Hepatic stellate cell (primary cell): ENCODE measurements at regions not wholly inside any gene's neighbourhood (a gene's known extent, or its start where the extent isn't known, plus 50 kb on each side); places are given as distances from the start of the nearest gene placed in this dataset.
"Not testable (repeated sequence)": the region's sequence is repeated elsewhere in the genome, so short reads cannot be mapped to it uniquely, and the experiment has no call there.

ENCODE experiments used
- DNase-seq: peaks from one replicate; pipeline ENCODE4 v3.0.0; 2011; ENCODE audit warnings: low spot score

DNA sequence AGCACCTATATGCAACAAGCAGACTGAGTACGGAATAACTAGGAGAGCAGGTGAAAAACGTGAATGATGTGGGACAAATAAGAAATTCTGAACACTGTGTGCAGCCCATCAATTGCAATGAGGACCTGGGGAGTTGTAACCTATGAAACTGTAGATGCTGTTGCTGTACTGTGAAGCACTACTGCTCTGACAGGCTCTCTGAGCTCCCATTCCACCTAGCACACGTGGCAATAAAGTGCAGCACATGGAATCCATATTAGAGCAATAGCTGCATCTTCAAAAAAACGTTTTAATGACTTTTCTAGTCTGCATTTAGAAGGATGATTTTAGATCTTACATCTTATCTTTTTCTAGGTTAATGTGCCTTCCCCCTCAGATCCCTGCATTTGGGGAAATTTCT is 748.7 kb upstream of the GOLIM4 start:
- no peak for DNase-seq

DNA sequence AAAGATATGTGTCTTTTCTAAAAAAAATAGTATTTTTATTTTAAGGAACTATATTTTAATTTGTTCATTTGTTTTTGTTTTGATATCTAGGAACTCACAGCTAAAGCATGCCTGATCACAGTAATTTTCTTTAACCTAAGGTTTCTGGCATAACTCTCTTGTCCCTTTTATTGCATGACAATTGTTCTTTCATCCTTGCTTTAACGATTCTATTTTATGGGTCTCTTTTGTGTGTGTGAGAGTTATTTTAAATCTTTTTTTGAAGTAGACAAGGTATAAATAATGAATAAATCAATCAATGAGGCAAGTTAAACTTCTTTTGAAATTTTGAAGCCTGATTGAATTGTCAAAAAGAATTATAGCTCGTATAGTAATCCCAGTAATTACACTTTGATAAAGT is 747.8 kb upstream of the GOLIM4 start:
- DNase-seq: no peak

DNA sequence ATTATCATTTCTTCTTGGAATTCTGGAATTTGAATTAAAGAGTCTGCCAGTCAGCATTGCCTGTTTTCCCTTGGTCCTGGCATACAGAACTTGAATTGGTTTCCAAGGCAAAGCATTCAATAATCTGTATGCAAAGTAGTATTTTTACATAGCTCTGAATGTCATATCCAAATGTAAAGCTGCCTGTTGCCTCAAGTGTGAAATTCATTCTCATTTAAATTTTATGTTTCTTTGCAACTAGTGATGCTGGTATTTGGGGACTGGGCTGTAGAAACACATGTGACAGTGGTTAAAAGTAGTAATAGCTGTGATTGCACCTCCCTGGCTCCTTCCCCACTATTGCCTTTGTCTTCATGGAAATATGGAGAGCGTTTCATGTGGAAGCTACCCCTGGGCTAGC is 743.9 kb upstream of the GOLIM4 start:
- no peak for DNase-seq

DNA sequence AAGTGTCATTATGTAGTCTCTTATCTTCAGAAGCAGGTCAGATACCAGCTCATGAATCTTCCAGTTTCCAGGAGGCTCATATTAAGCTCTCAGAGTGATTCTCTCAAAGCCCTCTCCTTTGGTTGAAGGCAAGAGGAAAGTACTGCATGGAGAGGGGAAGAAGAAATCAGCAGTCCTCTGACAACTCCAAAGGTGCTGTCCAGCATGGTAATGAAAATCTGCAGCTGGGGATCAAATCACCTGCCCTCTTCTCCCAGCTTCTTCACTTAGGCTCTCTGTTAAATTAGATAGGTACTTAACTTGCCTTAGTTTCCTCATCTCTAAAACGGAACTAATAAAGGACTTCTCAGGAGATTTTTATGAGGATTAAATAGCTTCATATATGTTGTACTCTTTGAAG is 738.8 kb upstream of the GOLIM4 start:
- no peak for DNase-seq

DNA sequence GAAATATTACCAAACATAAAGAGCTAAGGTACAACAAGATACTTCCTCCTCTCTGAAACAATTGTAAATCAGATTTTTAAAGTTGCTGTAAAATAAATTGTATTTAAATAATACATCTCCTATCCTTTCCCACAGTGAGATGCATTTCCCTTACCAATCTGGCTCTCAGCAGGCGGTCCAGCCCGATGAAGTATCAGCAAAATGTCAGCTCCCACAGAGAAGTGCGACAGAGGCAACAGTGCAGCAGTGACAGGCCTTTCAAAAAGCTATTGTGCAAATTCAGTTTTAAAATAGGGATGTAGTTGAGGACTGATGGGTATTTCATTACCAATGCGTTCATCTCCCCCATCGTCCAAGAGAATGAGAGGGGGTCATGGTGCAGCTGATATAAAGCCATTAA is 733.2 kb upstream of the GOLIM4 start:
- DNase-seq: no peak

DNA sequence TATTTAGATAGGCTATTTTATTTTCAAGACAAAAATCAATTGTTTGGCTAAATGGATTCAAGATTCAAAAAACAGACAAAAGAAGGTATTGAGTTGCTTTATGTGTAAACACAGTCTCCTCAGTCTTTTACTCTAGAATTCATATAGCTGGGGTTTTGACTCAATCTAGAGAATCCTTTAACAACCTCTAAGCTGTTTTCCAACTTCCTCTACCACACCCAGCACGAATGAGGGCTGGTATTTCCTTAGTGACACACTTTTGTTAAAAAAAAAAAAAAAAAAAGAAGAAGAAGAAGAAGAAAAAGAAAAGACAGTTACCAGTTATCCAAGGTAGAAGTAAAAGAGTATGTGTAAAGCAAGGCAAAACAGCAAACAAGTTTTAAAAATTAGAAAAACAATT is 732.8 kb upstream of the GOLIM4 start:
- no peak for DNase-seq

DNA sequence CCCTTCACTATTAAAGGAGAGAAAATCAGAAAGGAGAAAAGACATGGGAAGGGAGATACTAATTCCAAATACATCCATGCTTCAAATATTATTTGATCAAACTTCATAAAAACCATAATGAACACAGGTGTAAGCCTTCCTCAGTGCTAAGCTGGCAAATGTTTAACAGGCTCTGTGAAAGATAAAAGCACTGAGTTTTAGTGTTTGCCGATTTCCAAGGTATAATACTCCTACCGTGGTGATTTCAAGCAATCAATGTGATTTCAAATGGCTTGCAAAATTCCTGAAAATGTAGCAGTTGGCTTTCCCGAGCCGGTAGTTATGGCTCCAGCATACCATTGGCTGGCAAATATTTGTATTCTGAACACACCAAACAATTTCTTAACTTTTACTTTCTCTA is 732.3 kb upstream of the GOLIM4 start:
- DNase-seq: no peak

DNA sequence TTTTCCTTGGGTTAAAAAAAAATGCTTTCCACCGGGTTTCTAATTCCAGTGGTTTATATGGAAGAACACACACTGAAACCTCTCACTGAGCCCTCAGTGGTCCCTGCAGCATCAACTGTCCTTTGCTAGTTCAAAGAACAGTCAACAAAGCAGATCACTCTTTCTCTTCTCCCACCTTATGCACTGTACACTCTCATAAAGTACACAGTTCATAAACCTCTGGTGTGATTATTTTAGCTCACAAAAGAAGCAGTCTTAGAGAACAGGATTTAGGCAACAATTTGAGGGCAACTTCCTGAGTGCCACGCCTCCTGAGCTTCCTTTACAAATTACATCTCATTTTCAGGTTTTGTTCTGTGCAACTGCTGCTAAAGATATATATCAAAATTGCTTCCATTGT is 728.4 kb upstream of the GOLIM4 start:
- DNase-seq: no peak

DNA sequence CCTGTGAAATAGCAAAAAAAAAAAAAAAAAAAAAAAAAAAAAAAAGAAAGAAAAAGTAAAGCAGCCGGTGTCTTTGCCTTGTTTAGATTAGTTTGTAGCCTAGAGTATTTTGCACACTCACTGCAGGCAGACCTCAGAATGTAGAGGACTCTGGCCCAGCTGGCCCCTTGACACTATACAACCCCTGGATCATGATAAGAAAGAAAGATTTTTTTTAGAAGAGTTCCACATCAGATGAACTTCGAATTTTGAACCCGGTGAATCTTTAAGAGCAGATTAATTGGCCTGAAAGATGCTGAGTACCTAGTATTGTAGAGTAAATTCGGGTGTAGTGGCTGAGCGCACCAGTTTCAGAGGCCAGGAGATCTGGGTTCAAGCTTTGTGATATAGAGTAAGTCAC is 727.7 kb upstream of the GOLIM4 start:
- no peak for DNase-seq

DNA sequence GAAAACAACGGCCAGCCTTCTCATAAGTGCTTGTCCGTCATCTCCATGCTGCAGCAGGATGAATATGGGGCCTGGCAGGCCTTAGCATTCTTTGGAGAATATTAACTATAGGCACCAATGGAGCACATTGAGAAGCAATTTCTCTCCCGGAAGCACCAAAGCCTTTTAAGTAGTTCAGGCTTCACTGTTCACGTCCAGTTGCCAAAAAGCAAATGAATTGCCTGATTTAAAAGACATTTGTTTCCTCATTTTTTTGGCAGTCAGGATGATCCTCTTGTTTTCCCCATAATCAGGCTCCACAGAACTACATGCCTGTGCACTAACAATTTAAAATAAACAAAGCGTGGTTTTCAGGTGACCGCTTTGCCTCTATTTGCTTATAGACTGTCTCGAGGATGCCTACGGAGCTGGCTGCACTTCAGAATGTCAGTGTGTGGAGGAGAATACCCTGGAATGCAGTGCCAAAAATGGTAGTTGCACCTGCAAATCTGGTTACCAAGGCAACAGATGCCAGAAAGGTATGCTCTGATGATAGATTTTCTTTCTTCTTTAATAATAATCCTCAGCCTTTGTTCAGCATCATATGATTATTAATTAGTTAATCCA is 725.2 kb upstream of the GOLIM4 start:
- no peak for DNase-seq

DNA sequence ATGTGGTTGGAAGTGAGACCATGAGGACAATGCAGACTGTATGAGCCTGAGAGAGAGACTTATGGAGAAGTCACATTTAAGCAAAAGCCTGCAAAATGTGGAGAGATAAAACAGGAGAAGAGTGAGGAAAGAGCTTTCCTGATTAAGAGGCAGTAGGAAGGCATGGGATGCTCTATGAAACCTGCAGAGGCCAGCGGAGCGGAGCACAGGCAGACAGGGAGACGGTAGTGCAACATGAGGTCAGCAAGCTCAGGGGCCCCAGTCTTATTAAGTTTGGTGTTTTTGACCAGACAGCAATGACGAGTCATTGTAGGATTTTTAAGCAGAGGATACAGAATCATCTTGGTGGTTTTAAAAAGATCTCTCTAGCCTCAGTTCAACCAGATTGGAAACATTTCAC is 721.5 kb upstream of the GOLIM4 start:
- no peak for DNase-seq

DNA sequence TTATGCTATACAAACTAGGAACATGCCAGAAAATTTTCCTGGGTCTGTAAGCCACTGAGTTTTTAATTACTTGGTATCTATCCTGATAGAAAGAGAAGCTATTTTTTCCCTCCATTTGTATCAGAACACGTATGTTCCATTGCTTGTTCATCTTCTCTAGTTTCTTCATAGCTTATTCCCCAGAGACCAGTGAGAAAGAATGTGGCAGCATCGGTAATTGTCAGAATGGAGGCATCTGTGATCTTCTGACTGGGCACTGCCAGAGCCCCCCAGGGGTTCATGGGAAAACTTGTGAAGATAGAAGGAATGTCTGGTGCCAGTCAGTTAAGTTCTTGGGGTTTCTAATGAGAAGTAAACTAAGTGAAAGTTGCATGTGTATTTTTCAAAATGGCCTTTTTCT is 720.2 kb upstream of the GOLIM4 start:
- peak; percentile 4 for DNase-seq

DNA sequence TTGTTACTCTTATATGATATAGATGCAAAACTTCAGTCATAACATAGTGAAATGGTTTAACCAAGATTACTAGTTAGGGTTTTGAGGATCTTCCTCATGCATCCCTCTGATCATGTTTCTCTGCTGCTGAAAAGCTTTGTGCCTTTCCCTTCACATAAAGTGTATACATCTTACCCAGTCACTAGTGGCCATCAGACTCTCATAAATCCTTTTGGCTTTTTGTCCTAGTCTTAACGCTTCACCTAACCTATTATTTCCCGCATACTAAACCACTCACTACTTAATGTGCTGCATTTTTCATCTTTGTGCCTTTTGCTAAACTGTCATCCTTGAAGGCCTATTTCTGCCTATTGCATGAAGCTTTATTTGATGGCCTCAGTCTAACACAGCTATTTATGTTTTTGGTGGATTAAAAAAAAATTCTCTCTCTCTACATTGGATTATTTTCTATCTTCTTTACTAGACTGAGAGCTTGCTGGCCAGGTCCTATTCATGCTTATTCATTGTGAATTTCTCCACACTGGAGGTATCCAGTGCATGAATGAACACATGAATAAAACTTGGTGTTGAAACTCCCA is 717.6 kb upstream of the GOLIM4 start:
- no peak for DNase-seq

DNA sequence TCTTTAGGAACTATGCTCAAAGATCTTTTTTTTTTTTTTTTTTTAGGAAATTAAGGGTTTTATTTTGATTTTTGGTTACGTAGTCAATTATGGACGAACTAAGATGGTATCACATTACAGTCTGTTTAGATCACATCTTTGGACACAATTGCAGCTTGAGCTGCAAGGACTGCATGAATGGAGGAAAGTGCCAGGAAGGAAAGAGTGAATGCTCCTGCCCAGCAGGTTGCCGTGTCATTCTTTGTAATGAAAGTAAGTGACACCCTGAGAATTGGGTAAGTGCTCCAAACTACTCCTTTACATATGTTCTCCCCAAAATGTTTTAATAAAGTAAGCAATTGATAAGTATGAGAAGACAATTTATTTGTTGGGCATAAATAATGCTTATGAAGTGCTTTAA is 716.5 kb upstream of the GOLIM4 start:
- no peak for DNase-seq

DNA sequence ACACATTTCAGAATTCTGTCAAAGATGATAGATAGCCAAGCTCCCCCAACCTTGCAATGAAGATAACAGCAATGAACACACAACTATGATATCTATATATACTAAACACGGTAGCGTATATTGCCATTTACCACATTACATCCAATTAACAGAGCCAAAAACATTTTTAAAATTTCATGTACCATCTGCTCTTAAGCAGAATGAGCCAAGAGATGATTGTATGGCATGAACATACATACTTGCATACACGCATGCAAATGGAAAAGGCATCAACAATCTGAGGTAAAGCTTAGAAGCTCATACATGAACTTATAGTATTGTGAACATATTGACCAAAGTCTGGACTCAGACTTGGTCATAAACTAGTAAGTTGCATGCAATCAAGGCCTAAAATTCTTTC is 712.9 kb upstream of the GOLIM4 start:
- no peak for DNase-seq

DNA sequence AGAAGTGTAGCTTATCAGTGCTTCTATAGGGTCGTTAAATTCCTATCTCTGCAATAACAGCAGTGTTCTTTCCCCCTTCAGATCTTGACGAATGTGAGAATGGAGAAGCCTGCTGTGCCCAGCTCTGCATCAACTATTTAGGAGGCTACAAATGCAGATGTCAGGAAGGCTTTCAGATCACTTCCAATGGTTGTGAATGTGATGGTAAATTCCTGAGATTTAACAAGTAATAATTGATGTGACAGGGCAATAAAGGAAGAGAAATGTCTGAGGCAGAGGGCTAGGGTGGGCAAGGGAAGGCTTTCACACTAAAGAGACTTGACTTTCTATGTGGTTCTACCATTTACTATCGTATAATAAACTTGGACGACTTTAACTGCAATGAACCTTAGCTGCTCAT is 711.7 kb upstream of the GOLIM4 start:
- DNase-seq: no peak

DNA sequence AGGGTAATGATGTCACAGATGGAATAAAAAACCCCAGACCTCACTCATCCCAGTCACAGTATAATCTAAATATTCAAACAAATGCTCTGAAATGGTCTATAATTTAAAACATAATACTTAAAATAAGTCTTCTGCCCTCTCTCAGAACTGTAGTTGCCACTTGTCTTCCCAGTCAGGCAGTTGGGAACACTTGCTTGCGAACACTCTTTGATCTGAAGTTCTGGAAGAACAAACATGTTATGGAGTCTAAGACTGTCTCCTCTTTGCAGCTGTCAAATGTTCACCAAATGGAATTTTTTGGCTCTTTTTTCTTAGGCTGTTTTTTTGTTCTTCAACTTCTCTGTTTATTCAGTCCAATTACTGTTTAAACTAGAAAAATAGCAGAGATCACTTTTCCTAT is 711.1 kb upstream of the GOLIM4 start:
- no peak for DNase-seq

DNA sequence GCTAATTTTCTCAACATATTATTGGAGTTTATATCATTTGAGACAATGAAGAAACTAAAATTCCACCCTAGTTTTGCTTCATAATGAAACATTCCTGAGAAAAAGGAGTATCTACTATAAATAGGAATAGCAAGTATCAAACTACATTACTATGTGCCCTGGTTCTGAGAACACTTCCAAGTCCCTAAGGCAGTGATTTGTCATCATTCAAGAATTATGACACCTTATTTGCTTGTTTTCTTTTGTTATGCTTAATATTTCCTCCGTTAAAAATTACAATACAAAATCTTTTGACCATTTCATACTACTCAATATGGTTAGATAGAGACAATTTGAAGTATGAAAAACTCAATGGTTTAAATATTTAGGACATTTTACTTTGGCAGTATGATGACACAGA is 707.8 kb upstream of the GOLIM4 start:
- peak; percentile 4 for DNase-seq

DNA sequence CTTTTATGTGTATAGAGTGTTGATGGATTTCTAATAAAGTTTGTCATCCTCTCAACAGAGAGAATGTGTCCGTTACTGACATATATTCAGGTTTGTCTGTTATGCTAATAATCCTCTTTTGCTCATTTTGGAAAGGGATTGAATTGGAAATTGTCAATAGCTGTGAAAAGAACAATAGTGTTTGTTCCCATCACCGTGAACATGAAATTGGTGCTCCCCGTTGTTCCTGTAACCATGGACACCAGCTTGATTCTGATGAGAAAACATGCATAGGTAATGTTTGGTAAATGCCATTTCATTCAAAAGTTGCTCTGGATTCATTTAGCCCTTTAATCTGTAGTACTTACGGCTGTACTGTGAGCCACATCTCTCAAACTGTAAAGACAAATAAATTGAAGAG is 707.0 kb upstream of the GOLIM4 start:
- DNase-seq: no peak

DNA sequence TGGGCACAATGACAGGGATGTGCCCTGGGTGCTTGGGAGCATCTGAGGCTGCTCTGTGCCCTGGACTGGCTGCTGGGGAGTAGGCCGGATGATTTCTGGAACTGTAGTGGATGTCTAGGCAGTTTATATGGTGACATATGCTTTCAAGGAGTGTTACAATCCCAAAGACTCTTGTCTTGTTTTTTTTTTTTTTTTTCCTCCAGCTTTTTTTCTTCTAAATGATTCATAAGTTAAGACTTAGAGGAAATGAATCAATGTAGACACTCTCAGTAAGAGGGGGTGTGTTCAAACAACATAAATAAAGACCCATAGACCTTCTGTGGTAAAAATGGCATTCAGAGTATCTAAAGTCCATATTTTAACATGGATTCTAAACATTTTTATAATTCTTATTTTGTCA is 706.1 kb upstream of the GOLIM4 start:
- peak; percentile 53 for DNase-seq

DNA sequence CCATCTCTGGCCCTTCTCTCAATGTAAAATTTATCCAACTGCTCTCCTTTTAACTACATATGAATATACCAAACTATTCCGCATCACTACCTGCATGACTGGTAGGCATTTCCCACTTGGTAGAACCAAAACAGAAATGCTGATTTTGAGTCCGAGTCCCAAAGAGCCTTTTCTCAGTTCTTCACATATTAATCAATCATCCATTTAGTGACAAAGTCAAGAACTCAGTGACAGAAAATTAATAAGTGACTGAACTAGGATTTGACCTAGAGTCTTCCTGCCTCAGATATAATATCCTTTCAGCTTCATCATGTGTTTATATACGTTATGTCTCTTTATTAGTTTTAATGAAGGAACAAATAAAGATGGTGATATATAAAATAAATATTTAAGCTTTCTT is 700.6 kb upstream of the GOLIM4 start:
- DNase-seq: no peak

DNA sequence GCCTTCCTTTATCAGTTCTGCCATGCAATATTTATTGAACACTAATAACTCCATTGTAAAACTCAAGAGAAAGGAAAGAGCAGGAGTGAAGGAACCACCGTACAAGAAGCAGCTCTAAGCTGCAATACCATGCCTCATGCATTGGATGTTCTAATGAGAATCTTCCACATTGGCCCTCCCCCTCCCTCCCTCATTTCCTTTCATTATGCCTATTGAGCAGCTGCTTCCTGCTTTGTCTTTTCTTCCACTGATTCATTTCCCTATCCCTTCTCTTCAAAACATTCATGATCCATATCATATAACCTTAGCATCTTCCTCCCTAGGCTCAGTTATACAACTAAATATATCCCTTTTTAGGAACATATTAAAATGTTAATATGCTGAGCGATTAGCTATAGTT is 698.7 kb upstream of the GOLIM4 start:
- DNase-seq: no peak

DNA sequence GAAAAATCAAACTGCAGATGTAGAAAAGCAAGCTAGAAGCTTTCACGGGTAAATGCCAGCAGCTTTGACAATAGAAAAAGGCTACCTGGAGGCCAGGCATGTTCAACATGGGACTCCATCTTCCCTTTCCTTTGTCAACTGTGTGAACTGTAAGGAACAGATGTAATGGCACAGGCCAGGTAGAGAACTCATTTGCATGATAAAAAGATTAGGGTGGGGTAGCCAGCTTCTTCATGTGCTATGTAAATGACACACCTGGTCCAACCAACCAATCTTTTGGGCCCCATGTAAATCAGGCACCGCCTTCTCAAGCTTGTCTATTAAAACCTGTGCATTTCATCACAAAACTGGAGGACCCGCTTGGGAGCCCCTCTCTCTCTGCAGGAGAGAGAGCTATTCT is 686.5 kb upstream of the GOLIM4 start:
- DNase-seq: no peak

DNA sequence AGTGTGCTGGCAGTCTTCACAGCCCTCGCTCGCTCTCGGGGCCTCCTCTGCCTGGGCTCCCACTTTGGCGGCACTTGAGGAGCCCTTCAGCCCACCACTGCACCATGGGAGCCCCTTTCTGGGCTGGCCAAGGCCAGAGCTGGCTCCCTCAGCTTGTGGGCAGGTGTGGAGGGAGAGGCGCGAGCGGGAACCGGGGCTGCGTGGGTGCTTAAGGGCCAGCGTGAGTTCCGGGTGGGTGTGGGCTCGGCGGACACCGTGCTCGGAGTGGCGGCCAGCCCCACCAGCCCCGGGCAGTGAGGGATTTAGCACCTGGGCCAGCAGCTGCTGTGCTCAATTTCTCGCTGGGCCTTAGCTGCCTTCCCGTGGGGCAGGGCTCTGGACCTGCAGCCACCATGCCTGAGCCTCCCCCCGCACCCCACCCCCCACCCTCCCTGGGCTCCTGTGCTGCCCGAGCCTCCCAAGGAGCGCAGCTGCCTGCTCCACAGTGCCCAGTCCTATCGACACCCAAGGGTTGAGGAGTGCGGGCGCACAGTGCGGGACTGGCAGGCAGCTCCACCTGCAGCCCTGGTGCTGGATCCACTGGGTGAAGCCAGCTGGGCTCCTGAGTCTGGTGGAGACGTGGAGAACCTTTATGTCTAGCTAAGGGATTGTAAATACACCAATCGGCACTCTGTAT is 684.4 kb upstream of the GOLIM4 start:
- DNase-seq: not testable (repeated sequence)
